ENCODE measurements at regions not wholly inside any gene's neighbourhood (a gene's known extent, or its start where the extent isn't known, plus 50 kb on each side); places are given as distances from the start of the nearest gene placed in this dataset.

DNA sequence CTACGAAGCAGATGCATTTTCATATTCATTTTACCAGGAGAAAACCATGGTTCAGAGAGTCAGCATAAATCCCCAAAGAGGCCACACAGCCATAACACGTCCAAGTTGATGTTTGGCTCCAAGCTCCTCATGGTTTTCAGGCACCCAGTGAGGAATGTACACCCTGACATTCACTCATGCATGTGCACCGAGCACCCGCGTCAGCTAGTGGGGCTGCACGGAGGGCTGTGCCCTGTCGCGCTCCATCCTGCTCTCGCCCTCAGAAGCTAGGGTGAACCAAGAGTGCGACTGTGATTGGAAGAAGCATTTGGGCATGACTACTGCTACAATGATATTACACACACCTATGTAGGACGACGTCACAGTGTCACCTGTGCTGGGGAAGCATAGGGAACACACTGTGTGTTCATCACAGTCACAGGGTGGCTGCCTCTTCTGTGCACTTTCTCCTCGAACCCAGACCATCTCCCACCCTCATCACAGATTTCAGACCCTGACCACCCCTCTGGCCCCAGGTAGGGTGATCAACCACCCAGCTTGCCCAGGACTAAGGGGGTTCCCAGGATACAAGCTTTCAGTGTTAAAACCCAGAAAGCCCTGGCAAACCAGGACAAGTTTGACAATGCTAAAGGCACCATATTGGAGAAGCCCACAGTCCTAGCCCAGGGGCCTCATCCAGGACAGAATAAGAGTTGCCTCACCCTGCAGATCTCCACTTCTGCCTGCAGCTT lies 148.6 kb upstream of the ZNF507 start:
- TF ChIP-seq, protein P1, sequence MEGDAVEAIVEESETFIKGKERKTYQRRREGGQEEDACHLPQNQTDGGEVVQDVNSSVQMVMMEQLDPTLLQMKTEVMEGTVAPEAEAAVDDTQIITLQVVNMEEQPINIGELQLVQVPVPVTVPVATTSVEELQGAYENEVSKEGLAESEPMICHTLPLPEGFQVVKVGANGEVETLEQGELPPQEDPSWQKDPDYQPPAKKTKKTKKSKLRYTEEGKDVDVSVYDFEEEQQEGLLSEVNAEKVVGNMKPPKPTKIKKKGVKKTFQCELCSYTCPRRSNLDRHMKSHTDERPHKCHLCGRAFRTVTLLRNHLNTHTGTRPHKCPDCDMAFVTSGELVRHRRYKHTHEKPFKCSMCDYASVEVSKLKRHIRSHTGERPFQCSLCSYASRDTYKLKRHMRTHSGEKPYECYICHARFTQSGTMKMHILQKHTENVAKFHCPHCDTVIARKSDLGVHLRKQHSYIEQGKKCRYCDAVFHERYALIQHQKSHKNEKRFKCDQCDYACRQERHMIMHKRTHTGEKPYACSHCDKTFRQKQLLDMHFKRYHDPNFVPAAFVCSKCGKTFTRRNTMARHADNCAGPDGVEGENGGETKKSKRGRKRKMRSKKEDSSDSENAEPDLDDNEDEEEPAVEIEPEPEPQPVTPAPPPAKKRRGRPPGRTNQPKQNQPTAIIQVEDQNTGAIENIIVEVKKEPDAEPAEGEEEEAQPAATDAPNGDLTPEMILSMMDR (IDR thresholded peaks at IDR 0.05; ENCODE audit: low read depth, low read length) = no peak
- TF ChIP-seq EZH2phosphoT487 (IDR thresholded peaks at IDR 0.05; ENCODE audit: low read depth) = no peak

All from OCI-LY3 (cell line).